ENCODE measurements at regions not wholly inside any gene's neighbourhood (a gene's known extent, or its start where the extent isn't known, plus 50 kb on each side); places are given as distances from the start of the nearest gene placed in this dataset.
A peak's percentile ranks its signal among the peaks of the same experiment; 100 is the strongest.

DNA sequence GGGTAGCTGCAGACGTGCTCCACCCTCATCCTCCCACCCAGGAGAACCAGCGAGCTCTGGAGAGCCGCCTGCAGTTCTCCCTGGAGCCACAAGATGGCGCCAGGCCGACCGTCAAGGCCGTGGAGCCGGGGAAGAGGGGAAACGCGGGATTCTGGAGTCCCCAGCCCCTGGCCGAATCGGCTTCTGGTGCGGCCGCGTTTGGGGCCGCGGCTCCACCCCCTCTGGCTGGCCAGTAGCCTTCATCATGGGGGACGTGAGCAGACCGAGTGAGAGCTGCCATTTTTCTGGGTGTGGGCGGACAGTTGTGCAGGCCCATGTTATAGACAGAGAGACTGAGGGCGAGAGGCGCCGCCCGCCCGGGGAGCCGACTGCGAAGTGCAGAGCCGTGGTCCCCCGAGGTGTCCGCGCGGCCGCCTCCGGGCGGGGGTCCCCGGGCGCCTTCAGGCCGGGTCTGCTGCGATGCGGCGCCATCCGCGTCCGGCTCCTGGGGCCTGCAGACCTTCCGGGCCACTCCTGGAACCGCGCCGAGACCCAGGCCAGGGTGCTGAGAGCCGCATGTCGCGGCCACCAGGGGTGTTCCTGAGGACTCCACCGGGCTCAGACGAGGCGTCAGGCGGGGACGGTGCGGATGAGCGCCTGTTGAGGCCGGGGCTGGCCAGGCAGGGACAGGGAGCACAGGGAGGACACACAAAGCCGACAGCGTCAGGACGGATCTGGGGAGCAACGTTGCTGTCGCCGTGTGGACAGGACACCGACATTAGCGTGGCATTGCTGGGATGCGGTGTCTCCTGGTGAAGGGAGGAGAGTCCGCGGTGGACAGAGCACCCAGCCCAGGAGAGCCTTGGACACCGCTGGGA, 418.2 kb upstream of the HS6ST1 start (continued):
- TF ChIP-seq JUNB (CRISPR knock-in tag; conservative IDR thresholded peaks at IDR 0.05) (no peak), ZNF695 (CRISPR knock-in tag; IDR thresholded peaks at IDR 0.05) (no peak), SMAD4 (CRISPR knock-in tag; conservative IDR thresholded peaks at IDR 0.05) (no peak), EGR1 (conservative IDR thresholded peaks at IDR 0.05) (peak; percentile 41), TCFL5 (CRISPR knock-in tag; conservative IDR thresholded peaks at IDR 0.05) (no peak), ZNF121 (CRISPR knock-in tag; conservative IDR thresholded peaks at IDR 0.05) (no peak), YY1 (IDR thresholded peaks at IDR 0.05; ENCODE audit: borderline replicate concordance in 1 of 3, control insufficient read depth in 1 of 3, extremely low read depth in 1 of 3, insufficient read depth in 3 of 3, insufficient read length in 1 of 3, insufficient replicate concordance in 2 of 3, low read depth in 1 of 3, low read length in 2 of 3) (peak in 1 of 3 experiments; percentile 33), ZNF263 (CRISPR knock-in tag; IDR thresholded peaks at IDR 0.05; ENCODE audit: borderline replicate concordance) (peak; percentile 82; the same call in 1 of the 2 replicates), NFE2 (IDR thresholded peaks at IDR 0.05; ENCODE audit: low read depth) (no peak), ZNF717 (CRISPR knock-in tag; IDR thresholded peaks at IDR 0.05) (no peak), ZNF232 (CRISPR knock-in tag; IDR thresholded peaks at IDR 0.05) (no peak), ASH1L (IDR thresholded peaks at IDR 0.05; ENCODE audit: borderline replicate concordance, low read depth, partially characterized antibody) (no peak), MAZ (CRISPR knock-in tag; conservative IDR thresholded peaks at IDR 0.05 in 1 of 2, IDR thresholded peaks at IDR 0.05 in 1 of 2) (no peak), XRCC5 (IDR thresholded peaks at IDR 0.05; ENCODE audit: low read depth, low read length) (0 out of 2 replicates have a peak, but pooled peaks have one; percentile 41), SMC3 (conservative IDR thresholded peaks at IDR 0.05; ENCODE audit: insufficient read depth, low read depth, low read length) (peak; percentile 80), ZFX (CRISPR knock-in tag; IDR thresholded peaks at IDR 0.05) (0 out of 2 replicates have a peak, but pooled peaks have one; percentile 5), SNIP1 (IDR thresholded peaks at IDR 0.05; ENCODE audit: low read depth) (peak; percentile 68), ZNF3 (CRISPR knock-in tag; IDR thresholded peaks at IDR 0.05) (no peak), BACH1 (tag; IDR thresholded peaks at IDR 0.05) (no peak)
- TF ChIP-seq, protein P1, sequence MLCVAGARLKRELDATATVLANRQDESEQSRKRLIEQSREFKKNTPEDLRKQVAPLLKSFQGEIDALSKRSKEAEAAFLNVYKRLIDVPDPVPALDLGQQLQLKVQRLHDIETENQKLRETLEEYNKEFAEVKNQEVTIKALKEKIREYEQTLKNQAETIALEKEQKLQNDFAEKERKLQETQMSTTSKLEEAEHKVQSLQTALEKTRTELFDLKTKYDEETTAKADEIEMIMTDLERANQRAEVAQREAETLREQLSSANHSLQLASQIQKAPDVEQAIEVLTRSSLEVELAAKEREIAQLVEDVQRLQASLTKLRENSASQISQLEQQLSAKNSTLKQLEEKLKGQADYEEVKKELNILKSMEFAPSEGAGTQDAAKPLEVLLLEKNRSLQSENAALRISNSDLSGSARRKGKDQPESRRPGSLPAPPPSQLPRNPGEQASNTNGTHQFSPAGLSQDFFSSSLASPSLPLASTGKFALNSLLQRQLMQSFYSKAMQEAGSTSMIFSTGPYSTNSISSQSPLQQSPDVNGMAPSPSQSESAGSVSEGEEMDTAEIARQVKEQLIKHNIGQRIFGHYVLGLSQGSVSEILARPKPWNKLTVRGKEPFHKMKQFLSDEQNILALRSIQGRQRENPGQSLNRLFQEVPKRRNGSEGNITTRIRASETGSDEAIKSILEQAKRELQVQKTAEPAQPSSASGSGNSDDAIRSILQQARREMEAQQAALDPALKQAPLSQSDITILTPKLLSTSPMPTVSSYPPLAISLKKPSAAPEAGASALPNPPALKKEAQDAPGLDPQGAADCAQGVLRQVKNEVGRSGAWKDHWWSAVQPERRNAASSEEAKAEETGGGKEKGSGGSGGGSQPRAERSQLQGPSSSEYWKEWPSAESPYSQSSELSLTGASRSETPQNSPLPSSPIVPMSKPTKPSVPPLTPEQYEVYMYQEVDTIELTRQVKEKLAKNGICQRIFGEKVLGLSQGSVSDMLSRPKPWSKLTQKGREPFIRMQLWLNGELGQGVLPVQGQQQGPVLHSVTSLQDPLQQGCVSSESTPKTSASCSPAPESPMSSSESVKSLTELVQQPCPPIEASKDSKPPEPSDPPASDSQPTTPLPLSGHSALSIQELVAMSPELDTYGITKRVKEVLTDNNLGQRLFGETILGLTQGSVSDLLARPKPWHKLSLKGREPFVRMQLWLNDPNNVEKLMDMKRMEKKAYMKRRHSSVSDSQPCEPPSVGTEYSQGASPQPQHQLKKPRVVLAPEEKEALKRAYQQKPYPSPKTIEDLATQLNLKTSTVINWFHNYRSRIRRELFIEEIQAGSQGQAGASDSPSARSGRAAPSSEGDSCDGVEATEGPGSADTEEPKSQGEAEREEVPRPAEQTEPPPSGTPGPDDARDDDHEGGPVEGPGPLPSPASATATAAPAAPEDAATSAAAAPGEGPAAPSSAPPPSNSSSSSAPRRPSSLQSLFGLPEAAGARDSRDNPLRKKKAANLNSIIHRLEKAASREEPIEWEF (CRISPR knock-in tag; IDR thresholded peaks at IDR 0.05) = no peak
- TF ChIP-seq, protein P2, sequence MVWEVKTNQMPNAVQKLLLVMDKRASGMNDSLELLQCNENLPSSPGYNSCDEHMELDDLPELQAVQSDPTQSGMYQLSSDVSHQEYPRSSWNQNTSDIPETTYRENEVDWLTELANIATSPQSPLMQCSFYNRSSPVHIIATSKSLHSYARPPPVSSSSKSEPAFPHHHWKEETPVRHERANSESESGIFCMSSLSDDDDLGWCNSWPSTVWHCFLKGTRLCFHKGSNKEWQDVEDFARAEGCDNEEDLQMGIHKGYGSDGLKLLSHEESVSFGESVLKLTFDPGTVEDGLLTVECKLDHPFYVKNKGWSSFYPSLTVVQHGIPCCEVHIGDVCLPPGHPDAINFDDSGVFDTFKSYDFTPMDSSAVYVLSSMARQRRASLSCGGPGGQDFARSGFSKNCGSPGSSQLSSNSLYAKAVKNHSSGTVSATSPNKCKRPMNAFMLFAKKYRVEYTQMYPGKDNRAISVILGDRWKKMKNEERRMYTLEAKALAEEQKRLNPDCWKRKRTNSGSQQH (CRISPR knock-in tag; IDR thresholded peaks at IDR 0.05) = no peak
